GM12892 (cell line): ENCODE measurements at regions not wholly inside any gene's neighbourhood (a gene's known extent, or its start where the extent isn't known, plus 50 kb on each side); places are given as distances from the start of the nearest gene placed in this dataset.

Experiments
- POLR2A ChIP-seq: IDR thresholded peaks from 2 replicates; pipeline ENCODE4 v1.6.1; 2011; ENCODE audit warnings: low read depth, low read length, control low read depth
- POLR2AphosphoS5 ChIP-seq: IDR thresholded peaks from 2 replicates; pipeline ENCODE4 v1.6.1; 2011; ENCODE audit warnings: low read depth, low read length, control low read depth
- TAF1 ChIP-seq: IDR thresholded peaks from 2 replicates; pipeline ENCODE4 v1.6.1; 2011; ENCODE audit warnings: low read depth, mild to moderate bottlenecking, control low read depth, low read length, borderline replicate concordance

DNA sequence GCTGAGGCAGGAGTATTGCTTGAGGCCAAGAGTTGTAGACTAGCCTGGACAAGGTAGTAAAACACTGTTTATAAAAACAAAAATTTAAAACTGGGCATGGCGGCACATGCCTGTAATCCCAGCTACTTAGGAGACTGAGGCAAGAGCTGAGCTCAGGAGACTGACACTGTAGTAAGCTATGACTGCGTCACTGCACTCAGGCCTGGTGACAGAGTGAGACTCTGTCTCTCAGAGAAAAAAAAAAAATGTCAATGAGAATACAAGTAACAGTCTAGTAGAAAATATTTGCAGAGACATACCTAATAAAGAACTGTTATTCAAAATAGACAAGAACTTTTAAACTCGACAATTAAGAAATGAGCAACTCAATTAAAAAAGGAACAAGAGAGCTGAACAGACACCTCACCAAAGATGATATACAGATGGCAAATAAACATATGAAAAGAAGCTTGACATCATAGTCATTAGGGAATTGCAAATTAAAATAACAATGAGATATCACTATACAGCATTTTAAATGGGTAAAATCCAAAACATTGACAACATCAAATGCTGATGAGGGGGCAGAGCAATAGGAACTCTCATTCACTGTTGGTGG lies 624.3 kb upstream of the ZEB2 start:
- TF ChIP-seq POLR2A: no peak
- no peak for TF ChIP-seq POLR2AphosphoS5
- no peak for TF ChIP-seq TAF1
